Right lobe of liver (tissue), 4 donors: ENCODE measurements at regions not wholly inside any gene's neighbourhood (a gene's known extent, or its start where the extent isn't known, plus 50 kb on each side); places are given as distances from the start of the nearest gene placed in this dataset.

Experiments used
- POLR2A ChIP-seq: fragments of 450-650 bp; IDR thresholded peaks from one replicate; pipeline ENCODE4 v1.6.1; 2017; ENCODE audit warnings: antibody characterized with exemption, mild to moderate bottlenecking
- TF ChIP-seq, protein P1 (sequence below), 4 donors: fragments of 200-600 bp in 3 of 4; fragments of 450-650 bp in 1 of 4; IDR thresholded peaks; one replicate each; pipeline versions ENCODE4 v1.5.1 to v1.8.0; 2016 to 2022; ENCODE audit warnings: antibody characterized with exemption in 4 of 4, mild to moderate bottlenecking in 2 of 4
- donor health status: DM: no; HTN: no; CAD: no.
- donor health status: DM: no; HTN: no; CAD: no.
- donor health status: DM: no; HTN: yes; CAD: no.

- TF ChIP-seq, protein P1, sequence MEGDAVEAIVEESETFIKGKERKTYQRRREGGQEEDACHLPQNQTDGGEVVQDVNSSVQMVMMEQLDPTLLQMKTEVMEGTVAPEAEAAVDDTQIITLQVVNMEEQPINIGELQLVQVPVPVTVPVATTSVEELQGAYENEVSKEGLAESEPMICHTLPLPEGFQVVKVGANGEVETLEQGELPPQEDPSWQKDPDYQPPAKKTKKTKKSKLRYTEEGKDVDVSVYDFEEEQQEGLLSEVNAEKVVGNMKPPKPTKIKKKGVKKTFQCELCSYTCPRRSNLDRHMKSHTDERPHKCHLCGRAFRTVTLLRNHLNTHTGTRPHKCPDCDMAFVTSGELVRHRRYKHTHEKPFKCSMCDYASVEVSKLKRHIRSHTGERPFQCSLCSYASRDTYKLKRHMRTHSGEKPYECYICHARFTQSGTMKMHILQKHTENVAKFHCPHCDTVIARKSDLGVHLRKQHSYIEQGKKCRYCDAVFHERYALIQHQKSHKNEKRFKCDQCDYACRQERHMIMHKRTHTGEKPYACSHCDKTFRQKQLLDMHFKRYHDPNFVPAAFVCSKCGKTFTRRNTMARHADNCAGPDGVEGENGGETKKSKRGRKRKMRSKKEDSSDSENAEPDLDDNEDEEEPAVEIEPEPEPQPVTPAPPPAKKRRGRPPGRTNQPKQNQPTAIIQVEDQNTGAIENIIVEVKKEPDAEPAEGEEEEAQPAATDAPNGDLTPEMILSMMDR (IDR thresholded peaks at IDR 0.05) = no peak
- TF ChIP-seq POLR2A = no peak
Measured at GRCh38 chr9:36484124-36484523, 84.1 kb upstream of the RNF38 start.
